Thoracic aorta (tissue), 2 donors: ENCODE measurements at regions not wholly inside any gene's neighbourhood (a gene's known extent, or its start where the extent isn't known, plus 50 kb on each side); places are given as distances from the start of the nearest gene placed in this dataset.

Source experiments
- ATAC-seq: fragments of 150-250 bp; one replicate; pipeline ENCODE4 v1.8.0; 2017; ENCODE audit warnings: low read depth; ENCODE audit not compliant: insufficient number of reproducible peaks, low FRiP score
- DNase-seq: peaks from one replicate; pipeline ENCODE4 v3.0.0-alpha.2; 2020; ENCODE audit warnings: low spot score
- H3K27ac ChIP-seq, 2 donors: fragments of 200-600 bp; sonication (generic); 1 replicate in 1 of 2; 2 replicates in 1 of 2; pipeline ENCODE4 v1.5.1; 2016; ENCODE audit warnings: mild to moderate bottlenecking in 2 of 2, moderate library complexity in 2 of 2
- H3K27me3 ChIP-seq: fragments of 200-600 bp; sonication (generic); replicated peaks from 2 replicates; pipeline ENCODE4 v1.6.0; 2016; ENCODE audit warnings: mild to moderate bottlenecking; ENCODE audit not compliant: insufficient read depth
- H3K36me3 ChIP-seq: fragments of 200-600 bp; sonication (generic); one replicate; pipeline ENCODE4 v1.5.1; 2016
- H3K4me1 ChIP-seq, 2 donors: fragments of 200-600 bp; sonication (generic); 1 replicate in 1 of 2; 2 replicates in 1 of 2; pipeline versions ENCODE4 v1.5.1 to v1.6.0; 2016; ENCODE audit warnings: low read depth in 2 of 2, mild to moderate bottlenecking in 1 of 2; ENCODE audit not compliant: control insufficient read depth in 1 of 2
- H3K4me3 ChIP-seq: fragments of 200-600 bp; sonication (generic); 2 replicates; pipeline ENCODE4 v1.5.1; 2016; ENCODE audit warnings: mild to moderate bottlenecking
- H3K9me3 ChIP-seq: fragments of 200-600 bp; sonication (generic); 2 replicates; pipeline ENCODE4 v1.5.1; 2016
- CTCF ChIP-seq: fragments of 200-600 bp; sonication (generic); IDR thresholded peaks from one replicate; pipeline ENCODE4 v1.5.1; 2019; ENCODE audit warnings: antibody characterized with exemption

- Histone ChIP-seq H3K27me3 (no peaks in the 10 kb centered on the region), H3K27ac (no peak overlapping the region), H3K4me1 (no peaks in the 10 kb centered on the region), H3K9me3 (no peaks in the 10 kb centered on the region), H3K4me3 (no peak overlapping the region), H3K36me3 (no peaks in the 10 kb centered on the region)
- ATAC-seq (no peak), DNase-seq (no peak)
- no peak for TF ChIP-seq CTCF
Measured at GRCh38 chr9:27870404-27870803, 297.1 kb upstream of the C9orf72 start.

DNA sequence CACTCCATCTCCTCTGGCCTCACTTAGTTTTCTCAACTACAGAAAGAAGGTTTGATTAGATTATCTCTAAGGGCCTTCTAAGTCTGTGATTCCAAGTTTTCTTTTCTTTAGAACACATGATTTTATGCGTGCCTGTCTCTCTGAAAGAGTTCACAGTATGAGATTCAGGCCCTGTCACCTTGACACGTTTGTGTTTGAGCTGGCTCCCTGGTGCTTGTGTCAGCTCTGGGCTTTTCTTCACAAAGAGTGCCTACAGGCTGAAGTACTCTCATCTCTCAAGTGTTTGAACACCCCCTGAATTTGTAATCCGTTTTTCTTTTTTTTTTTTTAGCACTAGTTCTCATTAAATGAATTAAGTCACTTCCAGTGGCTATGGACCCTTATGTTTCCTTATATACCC, 306.9 kb upstream of the C9orf72 start:
- ATAC-seq (no peak), DNase-seq (no peak)
- no peaks in the 10 kb centered on the region for H3K9me3 ChIP-seq
- no peak overlapping the region for H3K27ac ChIP-seq
- H3K36me3 ChIP-seq = no peaks in the 10 kb centered on the region
- no peak overlapping the region for H3K4me3 ChIP-seq
- no peak for TF ChIP-seq CTCF
- no peaks in the 10 kb centered on the region for H3K27me3 ChIP-seq
- no peaks in the 10 kb centered on the region for H3K4me1 ChIP-seq

- H3K9me3 ChIP-seq = no peaks in the 10 kb centered on the region
- no peak for ATAC-seq
- H3K36me3 ChIP-seq = no peaks in the 10 kb centered on the region
- H3K4me1 ChIP-seq = no peaks in the 10 kb centered on the region
- no peak overlapping the region for H3K4me3 ChIP-seq
- DNase-seq = no peak
- no peak overlapping the region for H3K27ac ChIP-seq
- H3K27me3 ChIP-seq = no peaks in the 10 kb centered on the region
- TF ChIP-seq CTCF = no peak
Measured at GRCh38 chr9:27880635-27881034, 307.4 kb upstream of the C9orf72 start.

- Histone ChIP-seq H3K27me3 (no peaks in the 10 kb centered on the region), H3K36me3 (no peaks in the 10 kb centered on the region), H3K4me3 (no peak overlapping the region), H3K4me1 (no peaks in the 10 kb centered on the region), H3K9me3 (no peaks in the 10 kb centered on the region), H3K27ac (no peak overlapping the region)
- TF ChIP-seq CTCF = no peak
- DNase-seq (no peak), ATAC-seq (no peak)
Measured at GRCh38 chr9:27888661-27889295, 315.5 kb upstream of the C9orf72 start.

DNA sequence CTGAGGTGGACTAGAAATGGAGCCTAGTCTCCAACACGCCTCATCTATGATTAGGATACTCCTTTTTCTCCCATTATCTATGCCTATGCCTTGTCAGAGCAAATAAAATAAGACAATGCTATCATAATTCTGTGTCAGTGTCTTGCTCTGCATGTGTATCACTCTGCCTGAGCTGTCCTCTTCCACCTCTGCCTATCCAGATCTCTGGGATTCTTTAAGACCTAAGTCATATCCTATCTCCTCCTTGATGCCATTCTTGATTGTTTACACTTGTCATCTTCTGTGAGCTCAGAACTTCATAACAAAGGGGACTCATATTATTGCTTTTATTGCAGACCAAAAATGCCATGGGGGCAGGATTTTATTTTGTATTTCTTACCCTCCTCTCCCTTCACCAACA, 351.2 kb upstream of the C9orf72 start:
- no peak for ATAC-seq
- no peaks in the 10 kb centered on the region for H3K36me3 ChIP-seq
- H3K4me1 ChIP-seq = no peaks in the 10 kb centered on the region
- DNase-seq = no peak
- no peak overlapping the region for H3K27ac ChIP-seq
- H3K4me3 ChIP-seq = no peak overlapping the region
- no peaks in the 10 kb centered on the region for H3K27me3 ChIP-seq
- no peak for TF ChIP-seq CTCF
- no peaks in the 10 kb centered on the region for H3K9me3 ChIP-seq
